ENCODE measurements at regions not wholly inside any gene's neighbourhood (a gene's known extent, or its start where the extent isn't known, plus 50 kb on each side); places are given as distances from the start of the nearest gene placed in this dataset.

DNA sequence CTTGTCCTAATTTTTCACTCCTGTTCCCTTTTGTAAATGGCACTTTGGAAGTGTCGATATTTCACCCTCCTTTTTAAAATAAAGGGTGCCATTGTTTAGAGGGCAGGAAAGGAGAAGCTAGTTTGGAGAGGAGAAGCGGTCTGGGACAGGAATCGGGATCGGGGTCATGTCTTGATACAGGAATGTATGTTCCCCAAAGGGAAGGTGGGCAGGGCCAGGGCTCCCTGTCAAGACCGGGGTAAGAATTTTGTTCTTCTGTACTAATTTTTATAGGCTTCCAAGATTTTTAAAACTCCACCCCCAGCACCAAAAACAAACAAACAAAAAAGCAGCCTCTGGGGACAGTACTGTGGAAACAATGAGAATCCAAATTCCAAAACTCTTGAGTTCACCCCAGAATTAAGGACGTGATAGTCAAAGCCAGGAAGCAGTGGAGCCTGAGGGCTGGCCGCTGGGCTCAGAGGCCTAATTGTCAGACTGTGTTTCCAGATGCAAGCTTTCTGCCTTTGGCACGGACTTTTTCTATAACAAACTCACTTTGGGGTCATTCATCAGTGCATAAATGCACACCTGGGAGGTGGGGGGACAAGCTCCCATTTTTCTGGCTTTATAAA lies 250.4 kb upstream of the SIX2 start:
- TF ChIP-seq, protein P1, sequence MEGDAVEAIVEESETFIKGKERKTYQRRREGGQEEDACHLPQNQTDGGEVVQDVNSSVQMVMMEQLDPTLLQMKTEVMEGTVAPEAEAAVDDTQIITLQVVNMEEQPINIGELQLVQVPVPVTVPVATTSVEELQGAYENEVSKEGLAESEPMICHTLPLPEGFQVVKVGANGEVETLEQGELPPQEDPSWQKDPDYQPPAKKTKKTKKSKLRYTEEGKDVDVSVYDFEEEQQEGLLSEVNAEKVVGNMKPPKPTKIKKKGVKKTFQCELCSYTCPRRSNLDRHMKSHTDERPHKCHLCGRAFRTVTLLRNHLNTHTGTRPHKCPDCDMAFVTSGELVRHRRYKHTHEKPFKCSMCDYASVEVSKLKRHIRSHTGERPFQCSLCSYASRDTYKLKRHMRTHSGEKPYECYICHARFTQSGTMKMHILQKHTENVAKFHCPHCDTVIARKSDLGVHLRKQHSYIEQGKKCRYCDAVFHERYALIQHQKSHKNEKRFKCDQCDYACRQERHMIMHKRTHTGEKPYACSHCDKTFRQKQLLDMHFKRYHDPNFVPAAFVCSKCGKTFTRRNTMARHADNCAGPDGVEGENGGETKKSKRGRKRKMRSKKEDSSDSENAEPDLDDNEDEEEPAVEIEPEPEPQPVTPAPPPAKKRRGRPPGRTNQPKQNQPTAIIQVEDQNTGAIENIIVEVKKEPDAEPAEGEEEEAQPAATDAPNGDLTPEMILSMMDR (conservative IDR thresholded peaks at IDR 0.05; ENCODE audit: low read depth, low read length) = no peak
- TF ChIP-seq EZH2 (IDR thresholded peaks at IDR 0.05; ENCODE audit: low read length, unreplicated experiment) = no peak
- TF ChIP-seq EZH2phosphoT487 (IDR thresholded peaks at IDR 0.05; ENCODE audit: borderline replicate concordance, low read length) = no peak
